ENCODE measurements at regions not wholly inside any gene's neighbourhood (a gene's known extent, or its start where the extent isn't known, plus 50 kb on each side); places are given as distances from the start of the nearest gene placed in this dataset.

DNA sequence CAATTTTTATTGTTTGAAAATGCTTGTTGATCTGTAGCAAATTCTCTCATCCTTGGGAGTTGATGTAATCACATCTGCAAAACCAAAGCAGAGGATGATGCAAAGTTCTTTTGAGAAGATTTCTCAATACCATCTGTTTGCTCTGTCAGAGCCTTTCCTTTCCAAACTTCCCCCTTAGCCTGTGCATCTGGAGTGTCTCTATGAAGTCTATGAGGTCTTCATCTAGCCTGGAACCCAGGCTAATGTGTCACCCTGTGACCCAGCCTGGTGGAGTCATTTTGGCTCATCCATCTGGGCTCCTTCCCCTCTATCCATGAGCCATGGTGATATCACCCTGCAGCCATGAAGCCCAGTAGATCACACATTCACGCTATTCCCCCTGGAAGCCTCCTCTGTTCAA is 123.2 kb upstream of the SLC7A14 start:
- no peaks in the 10 kb centered on the region for H3K9me3 ChIP-seq (ENCODE audit: insufficient read depth, low read length)
- no peak overlapping the region for H3K9ac ChIP-seq (ENCODE audit: low read length)
- no peaks in the 10 kb centered on the region for H3K79me2 ChIP-seq (ENCODE audit: insufficient read depth, low read length)
- H4K20me1 ChIP-seq (ENCODE audit: low read depth, low read length), result no peaks in the 10 kb centered on the region
- H3K27me3 ChIP-seq (ENCODE audit: low read length), result no peaks in the 10 kb centered on the region
- no peak overlapping the region for H2AFZ ChIP-seq (ENCODE audit: low read depth, low read length, severe bottlenecking)
- no peak for TF ChIP-seq EZH2phosphoT487 (conservative IDR thresholded peaks at IDR 0.05; ENCODE audit: low read length)
- TF ChIP-seq, protein P1, sequence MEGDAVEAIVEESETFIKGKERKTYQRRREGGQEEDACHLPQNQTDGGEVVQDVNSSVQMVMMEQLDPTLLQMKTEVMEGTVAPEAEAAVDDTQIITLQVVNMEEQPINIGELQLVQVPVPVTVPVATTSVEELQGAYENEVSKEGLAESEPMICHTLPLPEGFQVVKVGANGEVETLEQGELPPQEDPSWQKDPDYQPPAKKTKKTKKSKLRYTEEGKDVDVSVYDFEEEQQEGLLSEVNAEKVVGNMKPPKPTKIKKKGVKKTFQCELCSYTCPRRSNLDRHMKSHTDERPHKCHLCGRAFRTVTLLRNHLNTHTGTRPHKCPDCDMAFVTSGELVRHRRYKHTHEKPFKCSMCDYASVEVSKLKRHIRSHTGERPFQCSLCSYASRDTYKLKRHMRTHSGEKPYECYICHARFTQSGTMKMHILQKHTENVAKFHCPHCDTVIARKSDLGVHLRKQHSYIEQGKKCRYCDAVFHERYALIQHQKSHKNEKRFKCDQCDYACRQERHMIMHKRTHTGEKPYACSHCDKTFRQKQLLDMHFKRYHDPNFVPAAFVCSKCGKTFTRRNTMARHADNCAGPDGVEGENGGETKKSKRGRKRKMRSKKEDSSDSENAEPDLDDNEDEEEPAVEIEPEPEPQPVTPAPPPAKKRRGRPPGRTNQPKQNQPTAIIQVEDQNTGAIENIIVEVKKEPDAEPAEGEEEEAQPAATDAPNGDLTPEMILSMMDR (IDR thresholded peaks at IDR 0.05; ENCODE audit: insufficient read depth, low read length, poor library complexity, severe bottlenecking), result no peak
- no peaks in the 10 kb centered on the region for H3K36me3 ChIP-seq (ENCODE audit: low read length)
- no peak overlapping the region for H3K27ac ChIP-seq (ENCODE audit: low read depth, low read length)
- H3F3A ChIP-seq (ENCODE audit: insufficient read depth), result no peaks in the 10 kb centered on the region
- H3K9me2 ChIP-seq (replicated peaks; ENCODE audit: insufficient read depth, low read length), result no peaks in the 10 kb centered on the region
- no peak overlapping the region for H3K4me3 ChIP-seq (ENCODE audit: insufficient read depth, low read length, poor library complexity, severe bottlenecking)
- H3K4me2 ChIP-seq (ENCODE audit: low read depth, low read length, poor library complexity, severe bottlenecking), result no peak overlapping the region

DNA sequence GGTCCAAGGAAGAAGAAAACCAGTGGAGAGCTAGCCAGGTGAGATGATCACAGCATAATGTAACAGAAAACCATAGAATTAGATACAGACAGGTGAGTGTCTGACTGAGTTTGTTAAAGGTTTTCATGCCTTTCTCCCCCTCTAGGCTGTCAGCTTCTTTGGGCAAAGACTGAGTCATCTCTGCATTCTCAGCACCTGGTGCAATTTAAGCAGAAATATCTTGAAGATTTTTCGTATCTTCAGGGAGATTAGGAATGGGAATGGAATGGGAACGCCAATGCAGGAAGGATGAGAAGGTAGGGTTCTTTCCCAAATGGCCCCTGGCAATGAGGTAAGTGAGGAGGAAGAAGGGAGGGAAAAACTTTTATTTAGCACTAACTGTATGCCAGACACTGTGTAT is 122.0 kb upstream of the SLC7A14 start:
- H3K27me3 ChIP-seq (ENCODE audit: low read length), result no peaks in the 10 kb centered on the region
- H3K27ac ChIP-seq (ENCODE audit: low read depth, low read length), result no peak overlapping the region
- TF ChIP-seq EZH2phosphoT487 (conservative IDR thresholded peaks at IDR 0.05; ENCODE audit: low read length), result no peak
- TF ChIP-seq, protein P1 (IDR thresholded peaks at IDR 0.05; ENCODE audit: insufficient read depth, low read length, poor library complexity, severe bottlenecking), result no peak
- no peak overlapping the region for H3K4me3 ChIP-seq (ENCODE audit: insufficient read depth, low read length, poor library complexity, severe bottlenecking)
- H2AFZ ChIP-seq (ENCODE audit: low read depth, low read length, severe bottlenecking), result no peak overlapping the region
- H3K36me3 ChIP-seq (ENCODE audit: low read length), result no peaks in the 10 kb centered on the region
- no peaks in the 10 kb centered on the region for H3K79me2 ChIP-seq (ENCODE audit: insufficient read depth, low read length)
- H3F3A ChIP-seq (ENCODE audit: insufficient read depth), result no peaks in the 10 kb centered on the region
- no peaks in the 10 kb centered on the region for H3K9me2 ChIP-seq (replicated peaks; ENCODE audit: insufficient read depth, low read length)
- H3K9me3 ChIP-seq (ENCODE audit: insufficient read depth, low read length), result no peaks in the 10 kb centered on the region
- H3K4me2 ChIP-seq (ENCODE audit: low read depth, low read length, poor library complexity, severe bottlenecking), result no peak overlapping the region
- H3K9ac ChIP-seq (ENCODE audit: low read length), result no peak overlapping the region
- no peaks in the 10 kb centered on the region for H4K20me1 ChIP-seq (ENCODE audit: low read depth, low read length)

DNA sequence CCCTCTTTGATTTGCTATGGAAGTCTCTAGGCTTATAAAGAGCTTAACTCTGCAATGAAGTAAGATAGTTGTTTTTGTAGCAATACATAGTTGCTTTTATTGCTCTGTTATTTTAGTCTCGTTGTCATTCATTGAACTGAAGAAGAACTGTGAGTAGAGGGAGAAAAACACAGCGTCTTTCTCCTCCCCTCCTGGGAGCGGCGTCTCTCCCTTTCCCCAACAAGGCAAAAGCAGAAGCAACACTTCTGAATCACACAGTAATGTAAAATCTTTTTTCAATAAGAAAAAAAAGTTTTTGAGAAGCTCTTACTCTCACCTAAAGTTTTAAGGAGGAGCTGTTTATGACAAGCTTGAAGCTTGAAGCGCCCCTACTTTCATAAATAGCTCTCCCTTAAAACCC is 119.3 kb upstream of the SLC7A14 start:
- H3F3A ChIP-seq (ENCODE audit: insufficient read depth), result no peaks in the 10 kb centered on the region
- H3K9me3 ChIP-seq (ENCODE audit: insufficient read depth, low read length), result no peaks in the 10 kb centered on the region
- no peaks in the 10 kb centered on the region for H3K79me2 ChIP-seq (ENCODE audit: insufficient read depth, low read length)
- TF ChIP-seq, protein P1 (IDR thresholded peaks at IDR 0.05; ENCODE audit: insufficient read depth, low read length, poor library complexity, severe bottlenecking), result no peak
- TF ChIP-seq EZH2phosphoT487 (conservative IDR thresholded peaks at IDR 0.05; ENCODE audit: low read length), result no peak
- H3K4me2 ChIP-seq (ENCODE audit: low read depth, low read length, poor library complexity, severe bottlenecking), result no peak overlapping the region
- no peaks in the 10 kb centered on the region for H3K27me3 ChIP-seq (ENCODE audit: low read length)
- no peak overlapping the region for H2AFZ ChIP-seq (ENCODE audit: low read depth, low read length, severe bottlenecking)
- no peak overlapping the region for H3K4me3 ChIP-seq (ENCODE audit: insufficient read depth, low read length, poor library complexity, severe bottlenecking)
- H3K9me2 ChIP-seq (replicated peaks; ENCODE audit: insufficient read depth, low read length), result no peaks in the 10 kb centered on the region
- H3K27ac ChIP-seq (ENCODE audit: low read depth, low read length), result no peak overlapping the region
- no peaks in the 10 kb centered on the region for H3K36me3 ChIP-seq (ENCODE audit: low read length)
- H3K9ac ChIP-seq (ENCODE audit: low read length), result no peak overlapping the region
- H4K20me1 ChIP-seq (ENCODE audit: low read depth, low read length), result no peaks in the 10 kb centered on the region

All from SU-DHL-6 (cell line).